Astrocyte of the cerebellum (primary cell): ENCODE measurements at regions not wholly inside any gene's neighbourhood (a gene's known extent, or its start where the extent isn't known, plus 50 kb on each side); places are given as distances from the start of the nearest gene placed in this dataset.

Experiments used
- DNase-seq: peaks from one replicate; pipeline ENCODE4 v3.0.0-alpha.2; 2011; ENCODE audit warnings: low read depth
- H3K4me3 ChIP-seq: 2 replicates; pipeline ENCODE4 v1.5.1; 2011; ENCODE audit warnings: mild to moderate bottlenecking, low read depth, low read length, moderate library complexity
- CTCF ChIP-seq: IDR thresholded peaks from 2 replicates; pipeline ENCODE4 v1.5.1; 2012; ENCODE audit warnings: low read length, low read depth, moderate library complexity, mild to moderate bottlenecking; ENCODE audit errors: missing control alignments
- in situ Hi-C: cut with HindIII; loops from 2 replicates; pipeline ENCODE4 v1.10.0; 2017; ENCODE audit warnings: low sequenced_read_pairs

GRCh38 chr6:163711615-163712565 lies 297.4 kb downstream of the QKI start:
- in situ Hi-C loops: no loop called here
- H3K4me3 ChIP-seq: no peak overlapping the region
- no peak for TF ChIP-seq CTCF
- DNase-seq: no peak

- no peak overlapping the region for H3K4me3 ChIP-seq
- in situ Hi-C loops: no loop called here
- DNase-seq: no peak
- TF ChIP-seq CTCF: no peak
Observed at GRCh38 chr6:163710532-163711470, 296.3 kb downstream of the QKI start.

GRCh38 chr6:163709693-163710092 lies 295.2 kb downstream of the QKI start:
- no peak for DNase-seq
- in situ Hi-C loops: loop anchor here (5.0 kb wide), 1 partner anchor 102 kb away; no protein-coding TSS in a partner anchor
- TF ChIP-seq CTCF: no peak
- no peak overlapping the region for H3K4me3 ChIP-seq

GRCh38 chr6:163709255-163709654 lies 294.7 kb downstream of the QKI start:
- no peak for TF ChIP-seq CTCF
- DNase-seq: no peak
- in situ Hi-C loops: loop anchor here (5.0 kb wide), 1 partner anchor 102 kb away; no protein-coding TSS in a partner anchor
- no peak overlapping the region for H3K4me3 ChIP-seq

- no peak for DNase-seq
- no peak overlapping the region for H3K4me3 ChIP-seq
- in situ Hi-C loops: loop anchor here (5.0 kb wide), 1 partner anchor 101 kb away; no protein-coding TSS in a partner anchor
- TF ChIP-seq CTCF: no peak
Observed at GRCh38 chr6:163708466-163708865, 293.9 kb downstream of the QKI start.
